CD14-positive monocyte (primary cell): ENCODE measurements at regions not wholly inside any gene's neighbourhood (a gene's known extent, or its start where the extent isn't known, plus 50 kb on each side); places are given as distances from the start of the nearest gene placed in this dataset.

Experiments used
- DNase-seq, 3 donors: peaks; one replicate each; pipeline ENCODE4 v3.0.0-alpha.2; 2011 to 2022
- H2AFZ ChIP-seq: 2 replicates; pipeline ENCODE4 v1.6.0; 2012; ENCODE audit warnings: mild to moderate bottlenecking, low read depth, low read length, inconsistent platforms; ENCODE audit not compliant: insufficient read depth, poor library complexity, severe bottlenecking
- H3K27ac ChIP-seq, 2 donors: 1 replicate in 1 of 2; 2 replicates in 1 of 2; pipeline ENCODE4 v1.5.1; 2012 to 2013; ENCODE audit warnings: low read length in 2 of 2, control low read depth in 1 of 2, inconsistent platforms in 1 of 2, low read depth in 1 of 2, mild to moderate bottlenecking in 1 of 2
- H3K27me3 ChIP-seq, 2 donors: one replicate each; pipeline versions ENCODE4 v1.6.0 to v1.6.1; 2011 to 2013; ENCODE audit warnings: low read length in 2 of 2; ENCODE audit not compliant: control insufficient read depth in 2 of 2, insufficient read depth in 2 of 2
- H3K36me3 ChIP-seq, 2 donors: replicated peaks in 1 of 2; 1 replicate in 1 of 2; 2 replicates in 1 of 2; pipeline versions ENCODE4 v1.5.1 to v1.6.1; 2012 to 2013; ENCODE audit warnings: low read length in 2 of 2, control low read depth in 1 of 2, inconsistent platforms in 1 of 2, mild to moderate bottlenecking in 1 of 2; ENCODE audit not compliant: insufficient read depth in 2 of 2, control insufficient read depth in 1 of 2
- H3K4me1 ChIP-seq, 2 donors: 1 replicate in 1 of 2; 2 replicates in 1 of 2; pipeline versions ENCODE4 v1.5.1 to v1.6.1; 2012 to 2013; ENCODE audit warnings: low read length in 2 of 2, control low read depth in 1 of 2, inconsistent platforms in 1 of 2, mild to moderate bottlenecking in 1 of 2, moderate library complexity in 1 of 2; ENCODE audit not compliant: insufficient read depth in 2 of 2, control insufficient read depth in 1 of 2
- H3K4me2 ChIP-seq: replicated peaks from 2 replicates; pipeline ENCODE3; 2012; ENCODE audit warnings: low read length, moderate library complexity, mild to moderate bottlenecking; ENCODE audit not compliant: poor library complexity, severe bottlenecking; ENCODE audit errors: extremely low read depth
- H3K4me3 ChIP-seq, 3 experiments: fragments of 200-600 bp in 1 of 3; sonication (generic) in 1 of 3; replicated peaks in 1 of 3; 1 replicate in 2 of 3; 2 replicates in 1 of 3; pipeline ENCODE4 v1.5.1; 2011 to 2013; ENCODE audit warnings: low read length in 3 of 3, mild to moderate bottlenecking in 3 of 3, control low read depth in 2 of 3, low read depth in 2 of 3, inconsistent platforms in 1 of 3, moderate library complexity in 1 of 3
- H3K79me2 ChIP-seq: 2 replicates; pipeline ENCODE4 v1.6.0; 2012; ENCODE audit warnings: mild to moderate bottlenecking, control low read depth, inconsistent platforms, low read length, moderate library complexity; ENCODE audit not compliant: insufficient read depth
- H3K9ac ChIP-seq: 2 replicates; pipeline ENCODE4 v1.6.0; 2017; ENCODE audit warnings: low read length, mild to moderate bottlenecking; ENCODE audit not compliant: insufficient read depth, poor library complexity, severe bottlenecking
- H3K9me3 ChIP-seq, 2 donors: replicated peaks in 1 of 2; 1 replicate in 1 of 2; 2 replicates in 1 of 2; pipeline versions ENCODE4 v1.5.1 to v1.6.1; 2012 to 2013; ENCODE audit warnings: low read length in 2 of 2, control low read depth in 1 of 2; ENCODE audit not compliant: control insufficient read depth in 1 of 2, insufficient read depth in 1 of 2
- H4K20me1 ChIP-seq: 2 replicates; pipeline ENCODE4 v1.6.0; 2012; ENCODE audit warnings: mild to moderate bottlenecking, low read length, control low read depth, moderate library complexity; ENCODE audit not compliant: insufficient read depth
- H3K27ac Mint-ChIP-seq, 7 donors: one replicate each; pipeline ENCODE4 v1.8.0; 2020; ENCODE audit warnings: mild to moderate bottlenecking in 7 of 7, mixed read lengths in 7 of 7, moderate library complexity in 6 of 7, inconsistent platforms in 2 of 7
- H3K27me3 Mint-ChIP-seq, 3 donors: one replicate each; pipeline ENCODE4 v1.8.0; 2021 to 2022; ENCODE audit warnings: low read depth in 3 of 3, mild to moderate bottlenecking in 3 of 3, mixed read lengths in 3 of 3, moderate library complexity in 3 of 3, inconsistent platforms in 1 of 3
- H3K36me3 Mint-ChIP-seq, 2 donors: one replicate each; pipeline ENCODE4 v1.8.0; 2020; ENCODE audit warnings: mixed read lengths in 2 of 2, inconsistent platforms in 1 of 2, mild to moderate bottlenecking in 1 of 2
- H3K4me1 Mint-ChIP-seq: one replicate; pipeline ENCODE4 v1.8.0; 2020; ENCODE audit warnings: mild to moderate bottlenecking, mixed read lengths
- H3K4me3 Mint-ChIP-seq, 2 donors: one replicate each; pipeline ENCODE4 v1.8.0; 2020; ENCODE audit warnings: mild to moderate bottlenecking in 2 of 2, mixed read lengths in 2 of 2, moderate library complexity in 1 of 2
- H3K9me3 Mint-ChIP-seq, 7 donors: one replicate each; pipeline ENCODE4 v1.8.0; 2020 to 2022; ENCODE audit warnings: mixed read lengths in 7 of 7, mild to moderate bottlenecking in 6 of 7, moderate library complexity in 6 of 7, inconsistent platforms in 2 of 7
- CTCF ChIP-seq: fragments of 200-600 bp; IDR thresholded peaks from one replicate; pipeline ENCODE4 v1.8.0; 2022; ENCODE audit warnings: antibody characterized with exemption, mild to moderate bottlenecking
- WGBS: methylation state at CpG from one replicate; pipeline ENCODE4 v1.1.5; 2013; ENCODE audit warnings: missing lambda C conversion rate; ENCODE audit not compliant: insufficient coverage; 5-methylcytosine and 5-hydroxymethylcytosine counted together
- intact Hi-C, 2 donors: fragments of 100-400 bp; cut with micrococcal nuclease; formaldehyde crosslinking; loops; one replicate each; pipeline versions ENCODE4 v1.15.0 to v1.15.1; 2023

- 100% methylated on average over 3 of the region's 6 CpGs for WGBS
These were observed 574.7 kb downstream of the USP25 start for GRCh38 chr21:16304174-16305095.

GRCh38 chr21:16305686-16306085 is 575.9 kb downstream of the USP25 start:
- Mint-ChIP-seq H3K36me3 (no peaks in the 10 kb centered on the region), H3K9me3 (peaks cover 0 to 3% (median 0%) of the 10 kb centered on the region in 7 donors), H3K4me1 (no peaks in the 10 kb centered on the region), H3K4me3 (no peak overlapping the region), H3K27ac (no peak overlapping the region), H3K27me3 (no peaks in the 10 kb centered on the region)
- no peak for DNase-seq
- Histone ChIP-seq H3K4me3 (no peak overlapping the region), H3K27ac (no peak overlapping the region), H3K9ac (no peak overlapping the region), H3K27me3 (no peaks in the 10 kb centered on the region), H3K4me2 (no peak overlapping the region), H3K79me2 (no peaks in the 10 kb centered on the region), H3K36me3 (no peaks in the 10 kb centered on the region), H3K9me3 (no peaks in the 10 kb centered on the region), H2AFZ (no peak overlapping the region), H3K4me1 (no peaks in the 10 kb centered on the region), H4K20me1 (no peaks in the 10 kb centered on the region)
- WGBS = 88% methylated on average over 4 of the region's 6 CpGs
- intact Hi-C loops = no loop called here
- no peak for TF ChIP-seq CTCF

More at GRCh38 chr21:16304174-16305095, 574.7 kb downstream of the USP25 start:
- Histone ChIP-seq H4K20me1 (no peaks in the 10 kb centered on the region), H3K27me3 (no peaks in the 10 kb centered on the region), H3K36me3 (no peaks in the 10 kb centered on the region), H2AFZ (no peak overlapping the region), H3K4me3 (no peak overlapping the region), H3K4me2 (no peak overlapping the region), H3K9me3 (no peaks in the 10 kb centered on the region), H3K9ac (no peak overlapping the region), H3K27ac (no peak overlapping the region), H3K79me2 (no peaks in the 10 kb centered on the region), H3K4me1 (no peaks in the 10 kb centered on the region)
- Mint-ChIP-seq H3K9me3 (peaks cover 0 to 3% (median 0%) of the 10 kb centered on the region in 7 donors), H3K27me3 (no peaks in the 10 kb centered on the region), H3K4me3 (no peak overlapping the region), H3K36me3 (no peaks in the 10 kb centered on the region), H3K27ac (no peak overlapping the region), H3K4me1 (no peaks in the 10 kb centered on the region)
- intact Hi-C loops = no loop called here
- DNase-seq = no peak
- TF ChIP-seq CTCF = no peak
